GM13977 (cell line): ENCODE measurements at regions not wholly inside any gene's neighbourhood (a gene's known extent, or its start where the extent isn't known, plus 50 kb on each side); places are given as distances from the start of the nearest gene placed in this dataset.
"Not testable (repeated sequence)": the region's sequence is repeated elsewhere in the genome, so short reads cannot be mapped to it uniquely, and the experiment has no call there.

Experiments used
- DNase-seq: peaks from one replicate; pipeline ENCODE4 v3.0.0; 2012; ENCODE audit warnings: low spot score
- in situ Hi-C: fragments of 300-500 bp; cut with MboI; formaldehyde crosslinking; loops from one replicate; pipeline ENCODE4 v1.12.0; 2022; ENCODE audit warnings: low sequenced_read_pairs, low pct_unique_long_range_greater_than_20kb, mixed read lengths, inconsistent platforms; ENCODE audit not compliant: unreplicated experiment
- TF ChIP-seq, protein P1 (sequence below): IDR thresholded peaks from 2 replicates; pipeline ENCODE4 v1.5.1; 2012; ENCODE audit warnings: mild to moderate bottlenecking, control low read depth; ENCODE audit not compliant: insufficient read depth; ENCODE audit errors: extremely low read depth, missing control alignments

DNA sequence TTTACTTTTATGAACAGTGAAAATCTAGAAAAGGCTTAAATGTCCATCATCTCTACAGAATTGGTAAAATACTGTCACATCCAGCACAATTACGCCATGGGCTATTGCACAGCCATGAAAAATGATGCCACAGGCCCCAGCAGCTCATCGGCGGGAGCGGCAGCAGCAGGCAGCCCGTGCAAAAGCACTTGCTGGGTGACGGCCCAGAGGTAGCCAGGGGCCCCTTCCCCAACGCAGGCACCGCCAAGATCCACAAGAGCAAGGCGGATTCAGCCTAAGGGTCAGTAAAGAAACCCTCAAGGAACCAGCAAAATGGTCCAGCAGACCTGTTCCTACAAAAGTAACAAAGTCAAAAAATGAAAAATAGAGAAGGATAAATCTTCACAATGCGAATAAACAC lies 272.7 kb downstream of the AGTPBP1 start:
- DNase-seq, result no peak

DNA sequence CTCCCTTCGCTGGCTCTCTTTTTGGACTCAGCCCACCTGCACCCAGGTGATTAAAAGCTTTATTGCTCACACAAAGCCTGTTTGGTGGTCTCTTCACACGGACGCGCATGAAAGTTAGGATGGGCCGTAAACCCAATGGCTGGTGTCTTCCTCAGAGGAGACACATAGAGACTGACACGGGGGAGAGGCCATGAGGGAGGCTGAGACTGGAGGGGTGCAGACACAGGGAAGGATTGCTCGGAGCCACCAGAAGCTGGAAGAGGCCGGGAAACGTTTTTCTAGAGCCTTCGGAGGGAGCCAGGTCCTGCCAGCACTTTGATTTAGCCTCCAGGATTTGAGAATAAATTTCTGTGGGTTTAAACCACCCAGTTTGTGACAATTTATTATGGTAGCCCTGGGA lies 274.9 kb downstream of the AGTPBP1 start:
- TF ChIP-seq, protein P1, sequence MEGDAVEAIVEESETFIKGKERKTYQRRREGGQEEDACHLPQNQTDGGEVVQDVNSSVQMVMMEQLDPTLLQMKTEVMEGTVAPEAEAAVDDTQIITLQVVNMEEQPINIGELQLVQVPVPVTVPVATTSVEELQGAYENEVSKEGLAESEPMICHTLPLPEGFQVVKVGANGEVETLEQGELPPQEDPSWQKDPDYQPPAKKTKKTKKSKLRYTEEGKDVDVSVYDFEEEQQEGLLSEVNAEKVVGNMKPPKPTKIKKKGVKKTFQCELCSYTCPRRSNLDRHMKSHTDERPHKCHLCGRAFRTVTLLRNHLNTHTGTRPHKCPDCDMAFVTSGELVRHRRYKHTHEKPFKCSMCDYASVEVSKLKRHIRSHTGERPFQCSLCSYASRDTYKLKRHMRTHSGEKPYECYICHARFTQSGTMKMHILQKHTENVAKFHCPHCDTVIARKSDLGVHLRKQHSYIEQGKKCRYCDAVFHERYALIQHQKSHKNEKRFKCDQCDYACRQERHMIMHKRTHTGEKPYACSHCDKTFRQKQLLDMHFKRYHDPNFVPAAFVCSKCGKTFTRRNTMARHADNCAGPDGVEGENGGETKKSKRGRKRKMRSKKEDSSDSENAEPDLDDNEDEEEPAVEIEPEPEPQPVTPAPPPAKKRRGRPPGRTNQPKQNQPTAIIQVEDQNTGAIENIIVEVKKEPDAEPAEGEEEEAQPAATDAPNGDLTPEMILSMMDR, result no peak
- in situ Hi-C loops, result no loop called here
- no peak for DNase-seq

More for the DNA sequence above, 272.7 kb downstream of the AGTPBP1 start:
- in situ Hi-C loops, result no loop called here
- TF ChIP-seq, protein P1, result no peak

DNA sequence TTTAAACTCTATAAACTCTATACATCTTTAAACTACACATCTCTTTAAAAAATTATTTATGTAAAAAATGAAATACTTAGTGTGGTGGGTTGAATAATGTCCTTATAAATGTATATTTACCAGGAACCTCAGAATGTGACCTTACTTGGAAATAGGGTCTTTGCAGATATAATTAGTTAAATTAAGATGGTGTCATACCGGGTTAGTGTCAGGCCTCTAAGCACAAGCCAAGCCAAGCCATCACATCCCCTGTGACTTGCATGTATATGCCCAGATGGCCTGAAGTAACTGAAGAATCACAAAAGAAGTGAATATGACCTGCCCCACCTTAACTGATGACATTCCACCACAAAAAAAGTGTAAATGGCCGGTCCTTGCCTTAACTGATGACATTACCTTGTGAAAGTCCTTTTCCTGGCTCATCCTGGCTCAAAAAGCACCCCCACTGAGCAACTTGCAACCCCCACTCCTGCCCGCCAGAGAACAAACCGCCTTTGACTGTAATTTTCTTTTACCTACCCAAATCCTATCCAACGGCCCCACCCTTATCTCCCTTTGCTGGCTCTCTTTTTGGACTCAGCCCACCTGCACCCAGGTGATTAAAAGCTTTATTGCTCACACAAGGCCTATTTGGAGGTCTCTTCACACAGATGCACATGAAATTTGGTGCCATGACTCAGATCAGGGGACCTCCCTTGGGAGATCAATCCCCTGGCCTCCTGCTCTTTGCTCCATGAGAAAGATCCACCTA lies 283.5 kb downstream of the AGTPBP1 start:
- DNase-seq, in situ Hi-C loops: not testable (repeated sequence)

DNA sequence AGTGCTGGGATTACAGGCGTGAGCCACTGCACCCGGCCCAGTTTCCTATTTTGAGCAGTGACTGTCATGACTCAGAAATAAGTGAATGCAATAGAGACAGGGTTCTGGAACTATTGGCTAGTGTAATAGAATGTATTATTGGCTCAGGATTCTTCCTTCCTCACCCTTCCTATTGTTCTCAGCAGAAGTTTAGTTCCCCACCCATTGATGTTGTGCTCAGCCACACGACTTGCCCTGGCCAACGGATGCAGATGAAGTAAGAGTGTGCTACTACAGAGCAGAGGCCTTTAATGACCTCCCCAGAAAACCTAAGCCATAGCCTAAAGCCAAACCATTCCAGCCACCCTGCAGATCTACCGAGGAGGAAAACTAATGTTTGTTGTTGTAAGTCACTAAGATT lies 287.9 kb downstream of the AGTPBP1 start:
- TF ChIP-seq, protein P1, result no peak
- DNase-seq, result no peak
- in situ Hi-C loops, result no loop called here

DNA sequence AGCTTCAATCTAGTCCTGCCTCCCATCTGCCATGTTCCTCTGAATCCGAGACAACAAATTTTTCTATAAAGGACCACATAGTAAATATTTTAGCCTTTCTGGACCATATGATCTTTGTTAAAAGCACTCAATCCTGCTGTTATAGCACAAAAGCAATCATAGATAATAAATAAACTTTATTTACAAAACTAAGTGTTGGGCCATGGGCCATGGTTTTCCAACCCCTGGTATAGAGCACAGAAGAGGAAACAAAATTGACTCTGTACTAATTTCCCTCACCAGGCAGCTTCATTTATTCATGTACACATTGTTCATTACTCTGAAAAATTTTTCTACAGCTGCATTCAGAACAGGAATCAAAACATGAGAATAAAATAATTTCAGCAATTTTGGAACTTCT lies 288.9 kb downstream of the AGTPBP1 start:
- in situ Hi-C loops, result no loop called here
- TF ChIP-seq, protein P1, result no peak
- no peak for DNase-seq

DNA sequence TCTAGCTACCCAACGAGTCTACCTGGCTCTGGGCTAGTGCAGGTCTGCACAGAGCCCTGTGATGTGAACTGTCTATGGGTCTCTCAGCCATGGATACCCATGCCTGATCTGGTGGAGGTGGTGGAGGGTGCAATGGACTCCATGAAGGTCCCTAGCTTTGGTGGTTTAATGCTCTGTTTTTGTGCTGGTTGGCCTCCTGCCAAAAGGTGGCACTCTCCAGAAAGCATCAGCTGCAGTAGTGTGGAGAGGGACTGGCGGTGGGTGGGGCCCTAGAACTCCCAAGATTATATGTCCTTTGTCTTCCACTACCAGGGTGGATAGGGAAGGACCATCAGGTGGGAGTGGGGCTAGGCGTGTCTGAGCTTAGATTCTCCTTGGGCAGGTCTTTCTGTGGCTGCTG lies 290.1 kb downstream of the AGTPBP1 start:
- in situ Hi-C loops, result no loop called here
- TF ChIP-seq, protein P1, result no peak
- no peak for DNase-seq

DNA sequence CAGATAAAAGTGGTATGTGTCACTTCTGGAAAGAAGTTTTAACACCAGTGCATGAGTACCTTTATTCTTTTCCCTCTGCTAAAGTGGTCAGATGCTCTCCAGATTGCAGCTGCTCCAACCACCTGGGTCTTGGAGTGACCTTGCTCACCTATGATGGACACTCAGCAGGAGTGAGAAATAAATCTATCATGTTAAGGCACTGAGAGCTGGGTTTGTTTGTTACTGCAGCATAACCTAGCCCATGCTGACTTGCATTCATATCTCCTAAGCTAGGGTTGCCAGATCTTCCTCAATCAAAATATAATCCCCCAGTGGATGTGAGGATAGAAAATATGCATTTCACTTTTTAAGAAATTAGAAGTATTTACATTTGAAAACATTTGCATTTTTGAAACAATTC lies 295.9 kb downstream of the AGTPBP1 start:
- no peak for DNase-seq
- in situ Hi-C loops, result no loop called here

More for the DNA sequence above, 295.9 kb downstream of the AGTPBP1 start:
- TF ChIP-seq, protein P1, result no peak
